ENCODE measurements at regions not wholly inside any gene's neighbourhood (a gene's known extent, or its start where the extent isn't known, plus 50 kb on each side); places are given as distances from the start of the nearest gene placed in this dataset.

- Mint-ChIP-seq H3K4me3 (no peak overlapping the region), H3K9me3 (no peaks in the 10 kb centered on the region), H3K27ac (no peak overlapping the region), H3K36me3 (no peaks in the 10 kb centered on the region), H3K27me3 (ENCODE audit: insufficient read depth, low read depth) (peaks cover 5% of the 10 kb centered on the region), H3K4me1 (no peaks in the 10 kb centered on the region)
- H3K4me1 ChIP-seq, result no peaks in the 10 kb centered on the region
- TF ChIP-seq EZH2phosphoT487 (IDR thresholded peaks at IDR 0.05), result no peak
- TF ChIP-seq CTCF (IDR thresholded peaks at IDR 0.05), result no peak
- no peak for TF ChIP-seq EZH2 (IDR thresholded peaks at IDR 0.05)
- no peaks in the 10 kb centered on the region for H4K20me1 ChIP-seq (ENCODE audit: low read depth)
- H3K27me3 ChIP-seq, result no peaks in the 10 kb centered on the region
- H3K36me3 ChIP-seq, result no peaks in the 10 kb centered on the region
- no peak overlapping the region for H3K27ac ChIP-seq
- H3K4me2 ChIP-seq, result no peak overlapping the region
- H3F3A ChIP-seq (ENCODE audit: low read depth), result no peaks in the 10 kb centered on the region
- H3K79me2 ChIP-seq (ENCODE audit: low read depth), result no peaks in the 10 kb centered on the region
- no peak overlapping the region for H2AFZ ChIP-seq (replicated peaks)
- H3K4me3 ChIP-seq, result no peak overlapping the region
- DNase-seq (ENCODE audit: low spot score), result no peak
- no peaks in the 10 kb centered on the region for H3K9me3 ChIP-seq (ENCODE audit: low read depth)
- H3K9ac ChIP-seq, result no peak overlapping the region
Measured at GRCh38 chr1:29868944-29869343, 632.6 kb downstream of the PTPRU start.

- Histone ChIP-seq H3K4me3 (no peak overlapping the region), H3F3A (ENCODE audit: low read depth) (no peaks in the 10 kb centered on the region), H3K79me2 (ENCODE audit: low read depth) (no peaks in the 10 kb centered on the region), H2AFZ (replicated peaks) (no peak overlapping the region), H3K4me1 (no peaks in the 10 kb centered on the region), H3K27me3 (no peaks in the 10 kb centered on the region), H3K36me3 (no peaks in the 10 kb centered on the region), H3K4me2 (no peak overlapping the region), H4K20me1 (ENCODE audit: low read depth) (no peaks in the 10 kb centered on the region), H3K9ac (no peak overlapping the region), H3K27ac (no peak overlapping the region), H3K9me3 (ENCODE audit: low read depth) (no peaks in the 10 kb centered on the region)
- no peak for TF ChIP-seq EZH2phosphoT487 (IDR thresholded peaks at IDR 0.05)
- TF ChIP-seq EZH2 (IDR thresholded peaks at IDR 0.05), result no peak
- no peak for TF ChIP-seq CTCF (IDR thresholded peaks at IDR 0.05)
- Mint-ChIP-seq H3K4me1 (no peaks in the 10 kb centered on the region), H3K27ac (no peak overlapping the region), H3K9me3 (no peaks in the 10 kb centered on the region), H3K4me3 (no peak overlapping the region), H3K27me3 (ENCODE audit: insufficient read depth, low read depth) (peaks cover 5% of the 10 kb centered on the region), H3K36me3 (no peaks in the 10 kb centered on the region)
- DNase-seq (ENCODE audit: low spot score), result no peak
Measured at GRCh38 chr1:29868096-29868495, 631.8 kb downstream of the PTPRU start.

- Histone ChIP-seq H3K9ac (no peak overlapping the region), H3K36me3 (no peaks in the 10 kb centered on the region), H3K9me3 (ENCODE audit: low read depth) (no peaks in the 10 kb centered on the region), H3K4me1 (no peaks in the 10 kb centered on the region), H3K4me3 (no peak overlapping the region), H4K20me1 (ENCODE audit: low read depth) (no peaks in the 10 kb centered on the region), H3F3A (ENCODE audit: low read depth) (no peaks in the 10 kb centered on the region), H3K79me2 (ENCODE audit: low read depth) (no peaks in the 10 kb centered on the region), H3K4me2 (no peak overlapping the region), H3K27me3 (no peaks in the 10 kb centered on the region), H3K27ac (no peak overlapping the region), H2AFZ (replicated peaks) (peak overlapping the region; percentile 63)
- no peaks in the 10 kb centered on the region for H3K4me1 Mint-ChIP-seq
- H3K4me3 Mint-ChIP-seq, result no peak overlapping the region
- H3K27ac Mint-ChIP-seq, result peak overlapping the region; percentile 52
- DNase-seq (ENCODE audit: low spot score), result no peak
- TF ChIP-seq CTCF (IDR thresholded peaks at IDR 0.05) (no peak), EZH2phosphoT487 (IDR thresholded peaks at IDR 0.05) (no peak), EZH2 (IDR thresholded peaks at IDR 0.05) (no peak)
- H3K9me3 Mint-ChIP-seq, result peaks cover 8% of the 10 kb centered on the region
- no peaks in the 10 kb centered on the region for H3K36me3 Mint-ChIP-seq
- H3K27me3 Mint-ChIP-seq (ENCODE audit: insufficient read depth, low read depth), result peaks cover 10% of the 10 kb centered on the region
Measured at GRCh38 chr1:29865051-29865450, 628.7 kb downstream of the PTPRU start.

Data from neural progenitor cell (in vitro differentiated cells).